ENCODE measurements at regions not wholly inside any gene's neighbourhood (a gene's known extent, or its start where the extent isn't known, plus 50 kb on each side); places are given as distances from the start of the nearest gene placed in this dataset.

GRCh38 chr1:78231477-78231876 lies 185.7 kb downstream of the GIPC2 start:
- Histone ChIP-seq H3K9me3 (ENCODE audit: insufficient read depth, low read length) (peaks cover 10% of the 10 kb centered on the region; the same call in 1 of the 2 replicates), H3K27me3 (ENCODE audit: insufficient read depth, insufficient read length) (peaks cover 100% of the 10 kb centered on the region), H3K4me3 (ENCODE audit: insufficient read length, low read depth) (no peak overlapping the region), H3K4me1 (ENCODE audit: insufficient read depth, insufficient read length) (no peaks in the 10 kb centered on the region), H3K36me3 (ENCODE audit: insufficient read depth, insufficient read length, low read length) (no peaks in the 10 kb centered on the region), H3K9ac (ENCODE audit: insufficient read length, low read depth) (no peak overlapping the region)
- no peak for DNase-seq (ENCODE audit: low read depth, low spot score)
- TF ChIP-seq SUZ12 (IDR thresholded peaks at IDR 0.05; ENCODE audit: extremely low read depth, insufficient read depth, insufficient read length) (no peak), YY1 (IDR thresholded peaks at IDR 0.05; ENCODE audit: insufficient read depth, insufficient read length) (no peak), ZNF274 (IDR thresholded peaks at IDR 0.05; ENCODE audit: low read depth, low read length) (no peak)

GRCh38 chr1:78231894-78232293 lies 186.1 kb downstream of the GIPC2 start:
- peaks cover 6% of the 10 kb centered on the region; the same call in 1 of the 2 replicates for H3K9me3 ChIP-seq (ENCODE audit: insufficient read depth, low read length)
- peaks cover 100% of the 10 kb centered on the region for H3K27me3 ChIP-seq (ENCODE audit: insufficient read depth, insufficient read length)
- no peaks in the 10 kb centered on the region for H3K4me1 ChIP-seq (ENCODE audit: insufficient read depth, insufficient read length)
- no peak overlapping the region for H3K9ac ChIP-seq (ENCODE audit: insufficient read length, low read depth)
- no peak for TF ChIP-seq YY1 (IDR thresholded peaks at IDR 0.05; ENCODE audit: insufficient read depth, insufficient read length)
- TF ChIP-seq ZNF274 (IDR thresholded peaks at IDR 0.05; ENCODE audit: low read depth, low read length) = no peak
- no peak for TF ChIP-seq SUZ12 (IDR thresholded peaks at IDR 0.05; ENCODE audit: extremely low read depth, insufficient read depth, insufficient read length)
- no peaks in the 10 kb centered on the region for H3K36me3 ChIP-seq (ENCODE audit: insufficient read depth, insufficient read length, low read length)
- H3K4me3 ChIP-seq (ENCODE audit: insufficient read length, low read depth) = no peak overlapping the region
- no peak for DNase-seq (ENCODE audit: low read depth, low spot score)

GRCh38 chr1:78232630-78233029 lies 186.9 kb downstream of the GIPC2 start:
- TF ChIP-seq YY1 (IDR thresholded peaks at IDR 0.05; ENCODE audit: insufficient read depth, insufficient read length) = no peak
- peak; percentile 35 for TF ChIP-seq SUZ12 (IDR thresholded peaks at IDR 0.05; ENCODE audit: extremely low read depth, insufficient read depth, insufficient read length)
- DNase-seq (ENCODE audit: low read depth, low spot score) = no peak
- Histone ChIP-seq H3K9ac (ENCODE audit: insufficient read length, low read depth) (no peak overlapping the region), H3K4me1 (ENCODE audit: insufficient read depth, insufficient read length) (no peaks in the 10 kb centered on the region), H3K27me3 (ENCODE audit: insufficient read depth, insufficient read length) (peaks cover 98% of the 10 kb centered on the region), H3K9me3 (ENCODE audit: insufficient read depth, low read length) (no peaks in the 10 kb centered on the region), H3K36me3 (ENCODE audit: insufficient read depth, insufficient read length, low read length) (no peaks in the 10 kb centered on the region), H3K4me3 (ENCODE audit: insufficient read length, low read depth) (no peak overlapping the region)

- H3K27me3 ChIP-seq (ENCODE audit: insufficient read depth, insufficient read length) = peaks cover 98% of the 10 kb centered on the region
- H3K9me3 ChIP-seq (ENCODE audit: insufficient read depth, low read length) = peaks cover 4% of the 10 kb centered on the region; the same call in 1 of the 2 replicates
- no peak for DNase-seq (ENCODE audit: low read depth, low spot score)
- H3K9ac ChIP-seq (ENCODE audit: insufficient read length, low read depth) = no peak overlapping the region
- no peaks in the 10 kb centered on the region for H3K36me3 ChIP-seq (ENCODE audit: insufficient read depth, insufficient read length, low read length)
- TF ChIP-seq ZNF274 (IDR thresholded peaks at IDR 0.05; ENCODE audit: low read depth, low read length) (no peak), SUZ12 (IDR thresholded peaks at IDR 0.05; ENCODE audit: extremely low read depth, insufficient read depth, insufficient read length) (no peak), YY1 (IDR thresholded peaks at IDR 0.05; ENCODE audit: insufficient read depth, insufficient read length) (no peak)
- H3K4me3 ChIP-seq (ENCODE audit: insufficient read length, low read depth) = no peak overlapping the region
- H3K4me1 ChIP-seq (ENCODE audit: insufficient read depth, insufficient read length) = no peaks in the 10 kb centered on the region
Measured at GRCh38 chr1:78234496-78234895, 188.7 kb downstream of the GIPC2 start.

- no peak overlapping the region for H3K4me3 ChIP-seq (ENCODE audit: insufficient read length, low read depth)
- DNase-seq (ENCODE audit: low read depth, low spot score) = no peak
- H3K36me3 ChIP-seq (ENCODE audit: insufficient read depth, insufficient read length, low read length) = no peaks in the 10 kb centered on the region
- peaks cover 8% of the 10 kb centered on the region; the same call in 1 of the 2 replicates for H3K9me3 ChIP-seq (ENCODE audit: insufficient read depth, low read length)
- no peak overlapping the region for H3K9ac ChIP-seq (ENCODE audit: insufficient read length, low read depth)
- H3K27me3 ChIP-seq (ENCODE audit: insufficient read depth, insufficient read length) = peaks cover 98% of the 10 kb centered on the region
- H3K4me1 ChIP-seq (ENCODE audit: insufficient read depth, insufficient read length) = no peaks in the 10 kb centered on the region
- no peak for TF ChIP-seq YY1 (IDR thresholded peaks at IDR 0.05; ENCODE audit: insufficient read depth, insufficient read length)
- no peak for TF ChIP-seq ZNF274 (IDR thresholded peaks at IDR 0.05; ENCODE audit: low read depth, low read length)
- TF ChIP-seq SUZ12 (IDR thresholded peaks at IDR 0.05; ENCODE audit: extremely low read depth, insufficient read depth, insufficient read length) = no peak
Measured at GRCh38 chr1:78236716-78237115, 190.9 kb downstream of the GIPC2 start.

GRCh38 chr1:78237364-78237916 lies 191.7 kb downstream of the GIPC2 start:
- Histone ChIP-seq H3K9ac (ENCODE audit: insufficient read length, low read depth) (no peak overlapping the region), H3K9me3 (ENCODE audit: insufficient read depth, low read length) (peaks cover 8% of the 10 kb centered on the region; the same call in 1 of the 2 replicates), H3K4me3 (ENCODE audit: insufficient read length, low read depth) (no peak overlapping the region), H3K4me1 (ENCODE audit: insufficient read depth, insufficient read length) (no peaks in the 10 kb centered on the region), H3K36me3 (ENCODE audit: insufficient read depth, insufficient read length, low read length) (no peaks in the 10 kb centered on the region), H3K27me3 (ENCODE audit: insufficient read depth, insufficient read length) (peaks cover 98% of the 10 kb centered on the region)
- DNase-seq (ENCODE audit: low read depth, low spot score) = peak; percentile 42
- TF ChIP-seq SUZ12 (IDR thresholded peaks at IDR 0.05; ENCODE audit: extremely low read depth, insufficient read depth, insufficient read length) = no peak
- no peak for TF ChIP-seq YY1 (IDR thresholded peaks at IDR 0.05; ENCODE audit: insufficient read depth, insufficient read length)
- no peak for TF ChIP-seq ZNF274 (IDR thresholded peaks at IDR 0.05; ENCODE audit: low read depth, low read length)

GRCh38 chr1:78240191-78240590 lies 194.4 kb downstream of the GIPC2 start:
- H3K9me3 ChIP-seq (ENCODE audit: insufficient read depth, low read length) = peaks cover 8% of the 10 kb centered on the region; the same call in 1 of the 2 replicates
- no peak overlapping the region for H3K9ac ChIP-seq (ENCODE audit: insufficient read length, low read depth)
- H3K4me1 ChIP-seq (ENCODE audit: insufficient read depth, insufficient read length) = no peaks in the 10 kb centered on the region
- peaks cover 78% of the 10 kb centered on the region for H3K27me3 ChIP-seq (ENCODE audit: insufficient read depth, insufficient read length)
- no peak for TF ChIP-seq YY1 (IDR thresholded peaks at IDR 0.05; ENCODE audit: insufficient read depth, insufficient read length)
- TF ChIP-seq SUZ12 (IDR thresholded peaks at IDR 0.05; ENCODE audit: extremely low read depth, insufficient read depth, insufficient read length) = no peak
- no peak for TF ChIP-seq ZNF274 (IDR thresholded peaks at IDR 0.05; ENCODE audit: low read depth, low read length)
- DNase-seq (ENCODE audit: low read depth, low spot score) = no peak
- H3K36me3 ChIP-seq (ENCODE audit: insufficient read depth, insufficient read length, low read length) = no peaks in the 10 kb centered on the region
- H3K4me3 ChIP-seq (ENCODE audit: insufficient read length, low read depth) = no peak overlapping the region
